Stimulated activated CD8-positive, alpha-beta memory T cell treated with anti-CD3 and anti-CD28 coated beads, Interleukin-15, amount 100 ng/mL, for 4 hours (primary cell): ENCODE measurements at regions not wholly inside any gene's neighbourhood (a gene's known extent, or its start where the extent isn't known, plus 50 kb on each side); places are given as distances from the start of the nearest gene placed in this dataset.
"Not testable (repeated sequence)": the region's sequence is repeated elsewhere in the genome, so short reads cannot be mapped to it uniquely, and the experiment has no call there.

ENCODE experiments used
- DNase-seq, 2 donors: peaks; one replicate each; pipeline ENCODE4 v3.0.0-alpha.2; 2020; ENCODE audit warnings: low read depth in 2 of 2

GRCh38 chr9:40930426-40930825, 198.1 kb downstream of the FOXD4L6 start:
- DNase-seq: not testable (repeated sequence)

- DNase-seq: not testable (repeated sequence)
Measured at GRCh38 chr9:40929488-40929845, 199.0 kb downstream of the FOXD4L6 start.

- no peak for DNase-seq
Measured at GRCh38 chr9:40928803-40929487, 199.5 kb downstream of the FOXD4L6 start.

GRCh38 chr9:40927851-40928802, 200.4 kb downstream of the FOXD4L6 start:
- no peak for DNase-seq

GRCh38 chr9:40927260-40927631, 201.2 kb downstream of the FOXD4L6 start:
- no peak for DNase-seq

- DNase-seq: no peak
Measured at GRCh38 chr9:40926404-40927259, 201.8 kb downstream of the FOXD4L6 start.

GRCh38 chr9:40925149-40925548, 203.3 kb downstream of the FOXD4L6 start:
- no peak for DNase-seq

GRCh38 chr9:40916399-40916783, 212.1 kb downstream of the FOXD4L6 start:
- not testable (repeated sequence) for DNase-seq

- not testable (repeated sequence) for DNase-seq
Measured at GRCh38 chr9:40915660-40916398, 212.7 kb downstream of the FOXD4L6 start.

GRCh38 chr9:40914772-40915659, 213.5 kb downstream of the FOXD4L6 start:
- DNase-seq: no peak

- DNase-seq: no peak
Measured at GRCh38 chr9:40913928-40914673, 214.4 kb downstream of the FOXD4L6 start.

GRCh38 chr9:40913096-40913719, 215.3 kb downstream of the FOXD4L6 start:
- DNase-seq: no peak

GRCh38 chr9:40912679-40913078, 215.8 kb downstream of the FOXD4L6 start:
- not testable (repeated sequence) for DNase-seq

- no peak for DNase-seq
Measured at GRCh38 chr9:40911647-40912046, 216.8 kb downstream of the FOXD4L6 start.

- not testable (repeated sequence) for DNase-seq
Measured at GRCh38 chr9:40910995-40911394, 217.5 kb downstream of the FOXD4L6 start.

- DNase-seq: no peak
Measured at GRCh38 chr9:40909821-40910220, 218.7 kb downstream of the FOXD4L6 start.

- not testable (repeated sequence) for DNase-seq
Measured at GRCh38 chr9:40909111-40909510, 219.4 kb downstream of the FOXD4L6 start.

- no peak for DNase-seq
Measured at GRCh38 chr9:40907657-40908624, 220.5 kb downstream of the FOXD4L6 start.
